Neural cell (in vitro differentiated cells): ENCODE measurements at regions not wholly inside any gene's neighbourhood (a gene's known extent, or its start where the extent isn't known, plus 50 kb on each side); places are given as distances from the start of the nearest gene placed in this dataset.

Source experiments
- H2AFZ ChIP-seq: fragments of 200-600, 300-800 bp; sonication (generic), shearing (Covaris generic); 2 replicates; pipeline ENCODE4 v1.6.0; 2014; ENCODE audit warnings: low read depth, mild to moderate bottlenecking, antibody characterized with exemption, low read length, moderate library complexity
- H3F3A ChIP-seq: fragments of 200-600 bp; shearing (Covaris generic); 2 replicates; pipeline ENCODE4 v1.6.1; 2016; ENCODE audit warnings: mild to moderate bottlenecking, moderate library complexity, mixed read lengths, antibody characterized with exemption, low read length; ENCODE audit not compliant: insufficient read depth, poor library complexity, severe bottlenecking
- H3K27ac ChIP-seq: fragments of 200-600, 300-800 bp; sonication (generic), shearing (Covaris generic); 2 replicates; pipeline ENCODE4 v1.5.1; 2014; ENCODE audit warnings: mild to moderate bottlenecking, low read length, moderate library complexity
- H3K27me3 ChIP-seq: fragments of 300-800, 200-600 bp; sonication (generic), shearing (Covaris generic); 2 replicates; pipeline ENCODE4 v1.6.0; 2014; ENCODE audit warnings: mild to moderate bottlenecking, low read depth, low read length, moderate library complexity; ENCODE audit not compliant: insufficient read depth
- H3K36me3 ChIP-seq: fragments of 300-800, 200-600 bp; sonication (generic), shearing (Covaris generic); 2 replicates; pipeline ENCODE4 v1.5.1; 2014; ENCODE audit warnings: mild to moderate bottlenecking, antibody characterized with exemption, low read length, moderate library complexity; ENCODE audit not compliant: insufficient read depth
- H3K4me2 ChIP-seq: fragments of 300-800, 200-600 bp; sonication (generic), shearing (Covaris generic); 2 replicates; pipeline ENCODE4 v1.6.0; 2014; ENCODE audit warnings: mild to moderate bottlenecking, low read length
- H3K4me3 ChIP-seq: fragments of 300-800, 200-600 bp; sonication (generic), shearing (Covaris generic); 2 replicates; pipeline ENCODE4 v1.5.1; 2014; ENCODE audit warnings: mild to moderate bottlenecking, low read length, moderate library complexity
- H3K79me2 ChIP-seq: fragments of 200-600 bp; shearing (Covaris generic); replicated peaks from 2 replicates; pipeline ENCODE4 v1.6.0; 2014; ENCODE audit warnings: mild to moderate bottlenecking, low read length, moderate library complexity; ENCODE audit not compliant: insufficient read depth
- H3K9ac ChIP-seq: fragments of 300-800, 200-600 bp; sonication (generic), shearing (Covaris generic); 2 replicates; pipeline ENCODE4 v1.6.1; 2016; ENCODE audit warnings: mild to moderate bottlenecking, low read length, mixed read lengths
- H3K9me2 ChIP-seq: fragments of 200-600 bp; shearing (Covaris generic); 2 replicates; pipeline ENCODE4 v1.6.1; 2016; ENCODE audit warnings: mild to moderate bottlenecking, low read length, mixed read lengths; ENCODE audit not compliant: insufficient read depth
- H3K9me3 ChIP-seq: fragments of 200-600, 300-800 bp; sonication (generic), shearing (Covaris generic); 2 replicates; pipeline ENCODE4 v1.6.1; 2016; ENCODE audit warnings: mild to moderate bottlenecking, mixed run types, low read length, moderate library complexity, mixed read lengths
- H4K20me1 ChIP-seq: fragments of 200-600 bp; shearing (Covaris generic); 2 replicates; pipeline ENCODE4 v1.6.1; 2016; ENCODE audit warnings: mild to moderate bottlenecking, mixed run types; ENCODE audit not compliant: insufficient read depth
- EP300 ChIP-seq: fragments of 450-650 bp; conservative IDR thresholded peaks from 2 replicates; pipeline ENCODE4 v1.6.1; 2014; ENCODE audit warnings: antibody characterized with exemption, mild to moderate bottlenecking, moderate library complexity; ENCODE audit not compliant: poor library complexity, severe bottlenecking
- EZH2 ChIP-seq: fragments of 200-600, 300-800 bp; shearing (Covaris generic), sonication (generic); IDR thresholded peaks from 2 replicates; pipeline ENCODE4 v1.6.1; 2014; ENCODE audit warnings: antibody characterized with exemption, low read length, borderline replicate concordance, mild to moderate bottlenecking; ENCODE audit not compliant: insufficient read depth, poor library complexity, severe bottlenecking
- MXI1 ChIP-seq: fragments of 450-650 bp; conservative IDR thresholded peaks from 2 replicates; pipeline ENCODE4 v1.6.1; 2014; ENCODE audit warnings: antibody characterized with exemption, mild to moderate bottlenecking; ENCODE audit not compliant: poor library complexity, severe bottlenecking
- POLR2AphosphoS5 ChIP-seq: IDR thresholded peaks from 2 replicates; pipeline ENCODE4 v1.6.1; 2012
- RAD21 ChIP-seq: fragments of 450-650 bp; conservative IDR thresholded peaks from 2 replicates; pipeline ENCODE4 v1.6.1; 2014; ENCODE audit warnings: antibody characterized with exemption, mild to moderate bottlenecking, moderate library complexity
- SMC3 ChIP-seq: fragments of 450-650 bp; conservative IDR thresholded peaks from 2 replicates; pipeline ENCODE4 v1.6.1; 2014; ENCODE audit warnings: antibody characterized with exemption, mild to moderate bottlenecking, moderate library complexity; ENCODE audit not compliant: poor library complexity
- TAF1 ChIP-seq: IDR thresholded peaks from 2 replicates; pipeline ENCODE4 v1.6.1; 2012; ENCODE audit warnings: low read depth
- TF ChIP-seq, protein P1 (sequence below): fragments of 450-650 bp; IDR thresholded peaks from 2 replicates; pipeline ENCODE4 v1.5.1; 2014; ENCODE audit warnings: antibody characterized with exemption, mild to moderate bottlenecking, moderate library complexity; ENCODE audit not compliant: poor library complexity, severe bottlenecking
- TF ChIP-seq, protein P2 (sequence below): IDR thresholded peaks from 2 replicates; pipeline ENCODE4 v1.6.1; 2012; ENCODE audit warnings: borderline replicate concordance

GRCh38 chr17:72223866-72224291, 103.1 kb downstream of the SOX9 start:
- no peak overlapping the region for H2AFZ ChIP-seq
- no peak for TF ChIP-seq EP300
- no peak for TF ChIP-seq POLR2AphosphoS5
- TF ChIP-seq RAD21, result no peak
- TF ChIP-seq, protein P1, sequence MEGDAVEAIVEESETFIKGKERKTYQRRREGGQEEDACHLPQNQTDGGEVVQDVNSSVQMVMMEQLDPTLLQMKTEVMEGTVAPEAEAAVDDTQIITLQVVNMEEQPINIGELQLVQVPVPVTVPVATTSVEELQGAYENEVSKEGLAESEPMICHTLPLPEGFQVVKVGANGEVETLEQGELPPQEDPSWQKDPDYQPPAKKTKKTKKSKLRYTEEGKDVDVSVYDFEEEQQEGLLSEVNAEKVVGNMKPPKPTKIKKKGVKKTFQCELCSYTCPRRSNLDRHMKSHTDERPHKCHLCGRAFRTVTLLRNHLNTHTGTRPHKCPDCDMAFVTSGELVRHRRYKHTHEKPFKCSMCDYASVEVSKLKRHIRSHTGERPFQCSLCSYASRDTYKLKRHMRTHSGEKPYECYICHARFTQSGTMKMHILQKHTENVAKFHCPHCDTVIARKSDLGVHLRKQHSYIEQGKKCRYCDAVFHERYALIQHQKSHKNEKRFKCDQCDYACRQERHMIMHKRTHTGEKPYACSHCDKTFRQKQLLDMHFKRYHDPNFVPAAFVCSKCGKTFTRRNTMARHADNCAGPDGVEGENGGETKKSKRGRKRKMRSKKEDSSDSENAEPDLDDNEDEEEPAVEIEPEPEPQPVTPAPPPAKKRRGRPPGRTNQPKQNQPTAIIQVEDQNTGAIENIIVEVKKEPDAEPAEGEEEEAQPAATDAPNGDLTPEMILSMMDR, result no peak
- TF ChIP-seq TAF1, result no peak
- TF ChIP-seq, protein P2, sequence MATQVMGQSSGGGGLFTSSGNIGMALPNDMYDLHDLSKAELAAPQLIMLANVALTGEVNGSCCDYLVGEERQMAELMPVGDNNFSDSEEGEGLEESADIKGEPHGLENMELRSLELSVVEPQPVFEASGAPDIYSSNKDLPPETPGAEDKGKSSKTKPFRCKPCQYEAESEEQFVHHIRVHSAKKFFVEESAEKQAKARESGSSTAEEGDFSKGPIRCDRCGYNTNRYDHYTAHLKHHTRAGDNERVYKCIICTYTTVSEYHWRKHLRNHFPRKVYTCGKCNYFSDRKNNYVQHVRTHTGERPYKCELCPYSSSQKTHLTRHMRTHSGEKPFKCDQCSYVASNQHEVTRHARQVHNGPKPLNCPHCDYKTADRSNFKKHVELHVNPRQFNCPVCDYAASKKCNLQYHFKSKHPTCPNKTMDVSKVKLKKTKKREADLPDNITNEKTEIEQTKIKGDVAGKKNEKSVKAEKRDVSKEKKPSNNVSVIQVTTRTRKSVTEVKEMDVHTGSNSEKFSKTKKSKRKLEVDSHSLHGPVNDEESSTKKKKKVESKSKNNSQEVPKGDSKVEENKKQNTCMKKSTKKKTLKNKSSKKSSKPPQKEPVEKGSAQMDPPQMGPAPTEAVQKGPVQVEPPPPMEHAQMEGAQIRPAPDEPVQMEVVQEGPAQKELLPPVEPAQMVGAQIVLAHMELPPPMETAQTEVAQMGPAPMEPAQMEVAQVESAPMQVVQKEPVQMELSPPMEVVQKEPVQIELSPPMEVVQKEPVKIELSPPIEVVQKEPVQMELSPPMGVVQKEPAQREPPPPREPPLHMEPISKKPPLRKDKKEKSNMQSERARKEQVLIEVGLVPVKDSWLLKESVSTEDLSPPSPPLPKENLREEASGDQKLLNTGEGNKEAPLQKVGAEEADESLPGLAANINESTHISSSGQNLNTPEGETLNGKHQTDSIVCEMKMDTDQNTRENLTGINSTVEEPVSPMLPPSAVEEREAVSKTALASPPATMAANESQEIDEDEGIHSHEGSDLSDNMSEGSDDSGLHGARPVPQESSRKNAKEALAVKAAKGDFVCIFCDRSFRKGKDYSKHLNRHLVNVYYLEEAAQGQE, result no peak
- no peak for TF ChIP-seq MXI1
- no peak for TF ChIP-seq EZH2
- no peak for TF ChIP-seq SMC3
- H3K4me2 ChIP-seq, result no peak overlapping the region

DNA sequence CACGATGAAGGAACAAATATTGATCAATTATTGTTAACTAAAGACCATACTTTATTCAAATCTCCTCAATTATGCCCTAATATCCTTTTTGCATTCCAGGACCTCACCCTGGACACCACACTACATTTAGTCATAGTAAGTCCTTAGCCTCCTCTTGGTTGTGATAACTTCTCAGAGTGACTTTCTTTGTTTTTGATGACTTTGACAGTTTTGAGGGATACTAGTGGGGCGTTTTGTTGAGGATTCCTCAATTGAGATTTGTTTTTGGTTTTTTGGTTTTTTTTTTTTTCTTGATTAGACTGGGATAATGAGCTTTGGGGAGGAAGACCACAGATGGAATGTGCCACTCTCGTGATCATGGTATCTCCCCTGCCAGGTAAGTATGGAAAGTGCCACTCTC, 105.5 kb downstream of the SOX9 start:
- Histone ChIP-seq H3K9me2 (no peaks in the 10 kb centered on the region), H4K20me1 (no peaks in the 10 kb centered on the region), H3K4me2 (no peak overlapping the region), H3K27ac (no peak overlapping the region), H3K4me3 (no peak overlapping the region), H3K9me3 (no peaks in the 10 kb centered on the region), H3K79me2 (no peaks in the 10 kb centered on the region), H2AFZ (no peak overlapping the region), H3K36me3 (no peaks in the 10 kb centered on the region), H3K27me3 (no peaks in the 10 kb centered on the region), H3K9ac (no peak overlapping the region), H3F3A (no peaks in the 10 kb centered on the region)
- TF ChIP-seq SMC3 (no peak), EP300 (no peak), RAD21 (no peak), POLR2AphosphoS5 (no peak), MXI1 (no peak), TAF1 (no peak), EZH2 (no peak)
- TF ChIP-seq, protein P2, result no peak
- TF ChIP-seq, protein P1, result no peak

More at GRCh38 chr17:72223866-72224291, 103.1 kb downstream of the SOX9 start:
- no peaks in the 10 kb centered on the region for H4K20me1 ChIP-seq
- peaks cover 7% of the 10 kb centered on the region for H3K27me3 ChIP-seq
- H3K27ac ChIP-seq, result no peak overlapping the region
- H3K9me3 ChIP-seq, result no peaks in the 10 kb centered on the region
- no peaks in the 10 kb centered on the region for H3K9me2 ChIP-seq
- no peaks in the 10 kb centered on the region for H3F3A ChIP-seq
- no peaks in the 10 kb centered on the region for H3K79me2 ChIP-seq
- H3K9ac ChIP-seq, result no peak overlapping the region
- H3K4me3 ChIP-seq, result no peak overlapping the region
- H3K36me3 ChIP-seq, result no peaks in the 10 kb centered on the region
